Spleen (tissue), 7 donors: ENCODE measurements at regions not wholly inside any gene's neighbourhood (a gene's known extent, or its start where the extent isn't known, plus 50 kb on each side); places are given as distances from the start of the nearest gene placed in this dataset.

Source experiments
- CTCF ChIP-seq, 11 experiments: fragments of 200-600 bp in 7 of 11; fragments of 450-650 bp in 4 of 11; sonication (generic) in 4 of 11; IDR thresholded peaks in 8 of 11; conservative IDR thresholded peaks in 3 of 11; 1 replicate in 7 of 11; 2 replicates in 4 of 11; pipeline versions ENCODE4 v1.4.0 to v1.8.0; 2016 to 2021; ENCODE audit warnings: antibody characterized with exemption in 11 of 11, inconsistent platforms in 4 of 11, mild to moderate bottlenecking in 1 of 11
- POLR2A ChIP-seq, 3 donors: fragments of 450-650 bp; IDR thresholded peaks; one replicate each; pipeline ENCODE4 v1.5.1; 2017; ENCODE audit warnings: antibody characterized with exemption in 3 of 3, mild to moderate bottlenecking in 1 of 3
- POLR2AphosphoS5 ChIP-seq, 3 donors: sonication (generic); formaldehyde crosslinking; IDR thresholded peaks; one replicate each; pipeline ENCODE4 v1.5.1; 2017; ENCODE audit warnings: antibody characterized with exemption in 3 of 3
- donor health status: DM: no; HTN: no; CAD: no; lungs with moderate emphysema.
- donor health status: DM: no; HTN: no; CAD: no.
- donor health status: DM: no; HTN: no; CAD: no.

- no peak for TF ChIP-seq CTCF (IDR thresholded peaks at IDR 0.05 in 8 of 11, conservative IDR thresholded peaks at IDR 0.05 in 3 of 11)
- TF ChIP-seq POLR2A (IDR thresholded peaks at IDR 0.05), result no peak
- TF ChIP-seq POLR2AphosphoS5 (IDR thresholded peaks at IDR 0.05), result no peak
Observed at GRCh38 chr15:91699741-91700140, 153.8 kb upstream of the SLCO3A1 start.
